Esophagus squamous epithelium (tissue), 5 donors: ENCODE measurements at regions not wholly inside any gene's neighbourhood (a gene's known extent, or its start where the extent isn't known, plus 50 kb on each side); places are given as distances from the start of the nearest gene placed in this dataset.
"Not testable (repeated sequence)": the region's sequence is repeated elsewhere in the genome, so short reads cannot be mapped to it uniquely, and the experiment has no call there.

Source experiments
- DNase-seq: peaks from one replicate; lab custom pipeline; 2025; lab: John Stamatoyannopoulos, UW
- H3K27ac ChIP-seq, 4 donors: fragments of 200-600 bp; sonication (generic); one replicate each; pipeline ENCODE4 v1.5.1; 2016 to 2019; ENCODE audit warnings: mild to moderate bottlenecking in 1 of 4
- H3K27me3 ChIP-seq, 4 donors: fragments of 200-600 bp; sonication (generic); 1 replicate in 3 of 4; 2 replicates in 1 of 4; pipeline versions ENCODE4 v1.5.1 to v1.6.0; 2017 to 2021; ENCODE audit warnings: antibody characterized with exemption in 1 of 4
- H3K36me3 ChIP-seq, 3 donors: fragments of 200-600 bp; sonication (generic); one replicate each; pipeline ENCODE4 v1.5.1; 2016 to 2019
- H3K4me1 ChIP-seq, 3 donors: fragments of 200-600 bp; sonication (generic); one replicate each; pipeline ENCODE4 v1.5.1; 2017 to 2019
- H3K4me3 ChIP-seq, 4 donors: fragments of 200-600 bp; sonication (generic); 1 replicate in 3 of 4; 2 replicates in 1 of 4; pipeline ENCODE4 v1.5.1; 2016 to 2019; ENCODE audit warnings: mild to moderate bottlenecking in 2 of 4, moderate library complexity in 1 of 4
- H3K9me3 ChIP-seq, 3 donors: fragments of 200-600 bp; sonication (generic); one replicate each; pipeline ENCODE4 v1.5.1; 2016 to 2019
- POLR2A ChIP-seq, 4 donors: fragments of 450-650 bp; IDR thresholded peaks; one replicate each; pipeline ENCODE4 v1.6.1; 2017; ENCODE audit warnings: antibody characterized with exemption in 4 of 4, mild to moderate bottlenecking in 4 of 4, moderate library complexity in 3 of 4
- WGBS, 2 donors: methylation state at CpG; one replicate each; pipeline ENCODE4 v1.1.5; 2018; 5-methylcytosine and 5-hydroxymethylcytosine counted together
- intact Hi-C: fragments of 100-400 bp; cut with DNase I; formaldehyde crosslinking; loops from one replicate; pipeline ENCODE4 v1.15.0; 2022
- TF ChIP-seq, protein P1 (sequence below), 6 experiments: fragments of 450-650 bp in 4 of 6; fragments of 200-600 bp in 2 of 6; sonication (generic) in 2 of 6; IDR thresholded peaks; one replicate each; pipeline ENCODE4 v1.5.1; 2016 to 2019; ENCODE audit warnings: antibody characterized with exemption in 6 of 6, mild to moderate bottlenecking in 4 of 6, moderate library complexity in 4 of 6
- donor health status: DM: yes; HTN: yes; CAD: no.

GRCh38 chrX:41005445-41005992, 79.7 kb upstream of the USP9X start:
- Histone ChIP-seq H3K4me3 (no peak overlapping the region), H3K36me3 (no peaks in the 10 kb centered on the region), H3K9me3 (no peaks in the 10 kb centered on the region), H3K27me3 (no peaks in the 10 kb centered on the region), H3K27ac (no peak overlapping the region), H3K4me1 (peaks cover 0 to 27% (median 0%) of the 10 kb centered on the region in 3 donors)
- intact Hi-C loops = no loop called here
- no peak for TF ChIP-seq POLR2A (IDR thresholded peaks at IDR 0.05)
- TF ChIP-seq, protein P1, sequence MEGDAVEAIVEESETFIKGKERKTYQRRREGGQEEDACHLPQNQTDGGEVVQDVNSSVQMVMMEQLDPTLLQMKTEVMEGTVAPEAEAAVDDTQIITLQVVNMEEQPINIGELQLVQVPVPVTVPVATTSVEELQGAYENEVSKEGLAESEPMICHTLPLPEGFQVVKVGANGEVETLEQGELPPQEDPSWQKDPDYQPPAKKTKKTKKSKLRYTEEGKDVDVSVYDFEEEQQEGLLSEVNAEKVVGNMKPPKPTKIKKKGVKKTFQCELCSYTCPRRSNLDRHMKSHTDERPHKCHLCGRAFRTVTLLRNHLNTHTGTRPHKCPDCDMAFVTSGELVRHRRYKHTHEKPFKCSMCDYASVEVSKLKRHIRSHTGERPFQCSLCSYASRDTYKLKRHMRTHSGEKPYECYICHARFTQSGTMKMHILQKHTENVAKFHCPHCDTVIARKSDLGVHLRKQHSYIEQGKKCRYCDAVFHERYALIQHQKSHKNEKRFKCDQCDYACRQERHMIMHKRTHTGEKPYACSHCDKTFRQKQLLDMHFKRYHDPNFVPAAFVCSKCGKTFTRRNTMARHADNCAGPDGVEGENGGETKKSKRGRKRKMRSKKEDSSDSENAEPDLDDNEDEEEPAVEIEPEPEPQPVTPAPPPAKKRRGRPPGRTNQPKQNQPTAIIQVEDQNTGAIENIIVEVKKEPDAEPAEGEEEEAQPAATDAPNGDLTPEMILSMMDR (IDR thresholded peaks at IDR 0.05) = no peak
- WGBS, 2 donors = 28 to 38% methylated on average over 3 of the region's 3 CpGs
- no peak for DNase-seq

DNA sequence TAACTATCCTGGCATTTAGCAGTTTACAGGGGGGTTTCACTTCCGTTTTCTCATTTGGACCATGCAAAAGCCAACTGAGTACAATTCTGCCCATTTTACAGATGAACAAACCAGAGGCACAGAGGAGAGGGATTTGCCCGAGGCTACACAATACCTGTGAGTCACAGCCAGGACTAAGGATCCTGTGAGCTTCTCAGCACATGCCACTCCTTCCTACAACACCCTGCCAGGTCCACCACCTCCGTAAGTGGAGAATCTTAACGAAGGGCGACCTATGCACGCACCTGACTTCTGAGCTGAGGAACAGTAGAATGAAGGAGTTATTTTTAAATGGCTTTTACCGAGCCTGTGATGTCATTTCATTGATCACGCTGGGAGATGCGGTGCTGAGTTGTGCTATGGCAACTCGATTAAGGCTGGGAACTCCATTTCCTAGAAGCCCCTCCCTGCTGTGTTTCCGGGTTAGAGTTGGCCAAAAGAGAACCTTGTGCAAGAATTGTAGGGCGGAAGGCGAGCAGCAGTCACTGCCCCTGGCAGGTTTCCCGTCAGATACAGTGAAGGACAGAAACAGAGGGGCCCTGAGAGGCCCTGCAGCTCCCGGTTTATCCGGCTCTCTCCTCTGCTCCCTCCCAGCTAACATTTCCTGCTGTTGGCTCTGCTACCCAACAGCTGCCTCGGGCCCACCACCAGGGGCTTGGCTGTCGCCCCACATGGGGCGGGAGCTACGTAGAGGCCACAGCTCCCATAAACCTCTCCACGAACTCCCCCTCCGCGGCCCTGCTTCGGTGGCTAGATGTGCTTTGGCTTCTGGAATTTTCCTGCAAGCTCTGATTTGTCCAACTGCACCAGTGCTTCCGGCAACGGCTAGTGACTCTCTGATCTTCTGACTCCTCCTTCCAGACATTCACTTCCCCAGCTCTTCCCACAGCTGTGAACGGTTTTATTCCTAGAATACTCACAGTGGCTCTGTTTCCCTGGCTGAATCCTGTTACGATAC, 75.1 kb upstream of the USP9X start:
- Histone ChIP-seq H3K9me3 (no peaks in the 10 kb centered on the region), H3K4me3 (peak overlapping the region; percentile 17 to 60 (median 34)), H3K27ac (peak overlapping the region; percentile 87 to 94 (median 90)), H3K4me1 (peaks cover 0 to 19% (median 0%) of the 10 kb centered on the region in 3 donors), H3K36me3 (no peaks in the 10 kb centered on the region), H3K27me3 (no peaks in the 10 kb centered on the region)
- TF ChIP-seq POLR2A (IDR thresholded peaks at IDR 0.05) = peak in 2 of 4 donors; percentile 37 to 41
- TF ChIP-seq, protein P1 (IDR thresholded peaks at IDR 0.05) = peak in 1 of 6 experiments; percentile 24
- WGBS, 2 donors = 6 to 34% methylated on average over 14 to 16 of the region's 28 CpGs
- peak; percentile 10 for DNase-seq
- intact Hi-C loops = no loop called here

DNA sequence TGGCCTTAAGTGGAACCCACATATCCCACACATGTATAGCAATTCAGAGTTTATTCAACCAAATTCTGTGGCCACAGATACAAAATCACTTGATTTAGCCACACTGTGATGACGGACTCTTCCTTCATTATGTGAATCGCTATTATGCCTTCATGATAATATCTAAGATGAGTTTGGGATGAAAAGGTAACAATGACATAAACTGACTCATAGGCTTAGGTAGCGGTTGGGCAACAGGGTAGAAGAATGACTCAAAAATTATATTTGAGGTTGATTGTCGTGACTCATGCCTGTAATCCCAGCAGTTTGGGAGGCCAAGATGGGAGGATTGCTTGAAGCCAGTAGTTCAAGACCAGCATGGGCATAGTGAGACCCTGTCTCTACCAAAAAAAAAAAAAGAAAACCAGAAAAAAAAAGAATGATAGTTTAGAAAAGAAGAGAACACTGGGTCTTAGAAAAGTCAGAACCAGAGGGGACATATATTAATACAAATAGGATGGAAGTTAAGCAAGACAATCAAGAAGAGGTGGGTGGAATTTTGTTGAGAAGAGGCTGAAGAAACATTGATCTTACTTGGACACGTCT, 70.4 kb upstream of the USP9X start:
- H3K27me3 ChIP-seq = no peaks in the 10 kb centered on the region
- no peak overlapping the region for H3K27ac ChIP-seq
- intact Hi-C loops = no loop called here
- WGBS, 2 donors = 33 to 43% methylated on average over 5 of the region's 5 CpGs
- no peaks in the 10 kb centered on the region for H3K36me3 ChIP-seq
- H3K4me1 ChIP-seq = peaks cover 0 to 18% (median 0%) of the 10 kb centered on the region in 3 donors
- TF ChIP-seq, protein P1 (IDR thresholded peaks at IDR 0.05) = no peak
- TF ChIP-seq POLR2A (IDR thresholded peaks at IDR 0.05) = no peak
- DNase-seq = no peak
- H3K4me3 ChIP-seq = no peak overlapping the region
- no peaks in the 10 kb centered on the region for H3K9me3 ChIP-seq

DNA sequence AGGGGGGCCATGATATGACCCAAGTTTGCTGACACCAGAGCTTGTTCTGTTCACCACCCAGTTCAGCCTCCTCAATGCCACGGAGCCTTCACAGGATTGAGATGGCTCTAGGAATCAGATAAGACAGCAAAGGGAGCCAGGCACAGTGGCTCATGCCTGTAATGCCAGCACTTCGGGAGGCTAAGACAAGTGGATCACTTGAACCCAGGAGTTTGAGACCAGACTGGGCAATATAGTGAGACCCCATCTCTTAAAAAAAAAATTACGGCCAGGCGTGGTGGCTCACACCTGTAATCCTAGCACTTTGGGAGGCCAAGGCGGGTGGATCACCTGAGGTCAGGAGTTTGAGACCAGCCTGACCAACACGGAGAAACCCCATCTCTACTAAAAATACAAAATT, 67.5 kb upstream of the USP9X start:
- H3K27me3 ChIP-seq, H3K4me1 ChIP-seq, DNase-seq, H3K4me3 ChIP-seq, H3K36me3 ChIP-seq, H3K9me3 ChIP-seq, intact Hi-C loops, H3K27ac ChIP-seq: not testable (repeated sequence)
- 100% methylated on average over 1 to 3 of the region's 6 CpGs for WGBS, 2 donors

- DNase-seq, intact Hi-C loops, H3K27me3 ChIP-seq: not testable (repeated sequence)
These were observed 66.7 kb upstream of the USP9X start for GRCh38 chrX:41018391-41019040.

More at GRCh38 chrX:41018391-41019040, 66.7 kb upstream of the USP9X start:
- not testable (repeated sequence) for H3K4me3 ChIP-seq, H3K36me3 ChIP-seq, H3K4me1 ChIP-seq, H3K27ac ChIP-seq, H3K9me3 ChIP-seq
- WGBS, 2 donors = 63 to 92% methylated on average over 8 to 9 of the region's 9 CpGs
